Calu3 (cell line): ENCODE measurements at regions not wholly inside any gene's neighbourhood (a gene's known extent, or its start where the extent isn't known, plus 50 kb on each side); places are given as distances from the start of the nearest gene placed in this dataset.
A peak's percentile ranks its signal among the peaks of the same experiment; 100 is the strongest.

Experiments used
- BruUV-seq: library from RNA; stranded (reverse); fragments of 400-500 nt; replicated peaks from 2 replicates; lab custom pipeline; 2021; lab: Mats Ljungman, UMichigan
- CTCF ChIA-PET: fragments of 300-600 bp; sonication (Branson Sonifier 250); formaldehyde crosslinking; loops from one replicate; lab custom pipeline; 2022; ENCODE audit warnings: antibody characterized with exemption; lab: Charles Lee
- DNase-seq: peaks from one replicate; pipeline ENCODE4 v3.0.0; 2022
- H3K27ac Mint-ChIP-seq: one replicate; pipeline ENCODE4 v1.8.0; 2022; ENCODE audit warnings: mixed read lengths; ENCODE audit not compliant: unreplicated experiment
- H3K27me3 Mint-ChIP-seq: one replicate; pipeline ENCODE4 v1.8.0; 2022; ENCODE audit warnings: mixed read lengths; ENCODE audit not compliant: unreplicated experiment
- H3K36me3 Mint-ChIP-seq: one replicate; pipeline ENCODE4 v1.8.0; 2022; ENCODE audit warnings: mild to moderate bottlenecking, moderate library complexity, mixed read lengths; ENCODE audit not compliant: insufficient read depth, unreplicated experiment
- H3K4me1 Mint-ChIP-seq: one replicate; pipeline ENCODE4 v1.8.0; 2022; ENCODE audit warnings: mild to moderate bottlenecking, low read depth, mixed read lengths; ENCODE audit not compliant: unreplicated experiment
- H3K4me3 Mint-ChIP-seq: one replicate; pipeline ENCODE4 v1.8.0; 2022; ENCODE audit warnings: mild to moderate bottlenecking, low read depth, moderate library complexity, mixed read lengths; ENCODE audit not compliant: unreplicated experiment
- H3K9me3 Mint-ChIP-seq: one replicate; pipeline ENCODE4 v1.8.0; 2022; ENCODE audit warnings: low read depth, mixed read lengths; ENCODE audit not compliant: unreplicated experiment
- CTCF ChIP-seq: fragments of 200-600 bp; IDR thresholded peaks from one replicate; pipeline ENCODE4 v1.8.0; 2022; ENCODE audit warnings: antibody characterized with exemption; ENCODE audit not compliant: unreplicated experiment
- intact Hi-C: fragments of 100-400 bp; cut with micrococcal nuclease; formaldehyde crosslinking; loops from one replicate; pipeline ENCODE4 v1.10.0; 2022; ENCODE audit not compliant: unreplicated experiment

- CTCF ChIA-PET: no interaction called here
Observed at GRCh38 chr2:180406687-180407086, 399.6 kb upstream of the CWC22 start.

GRCh38 chr2:180405520-180405919 lies 398.4 kb upstream of the CWC22 start:
- Mint-ChIP-seq H3K9me3 (no peaks in the 10 kb centered on the region), H3K4me1 (no peaks in the 10 kb centered on the region), H3K36me3 (no peaks in the 10 kb centered on the region), H3K4me3 (no peak overlapping the region), H3K27ac (no peak overlapping the region), H3K27me3 (no peaks in the 10 kb centered on the region)
- intact Hi-C loops: no loop called here
- no peak for DNase-seq
- CTCF ChIA-PET: no interaction called here
- no TSS peak for BruUV-seq
- no peak for TF ChIP-seq CTCF

More at GRCh38 chr2:180406687-180407086, 399.6 kb upstream of the CWC22 start:
- DNase-seq: no peak
- Mint-ChIP-seq H3K4me3 (no peak overlapping the region), H3K27ac (no peak overlapping the region), H3K36me3 (no peaks in the 10 kb centered on the region), H3K4me1 (peaks cover 8% of the 10 kb centered on the region), H3K9me3 (no peaks in the 10 kb centered on the region), H3K27me3 (no peaks in the 10 kb centered on the region)
- no TSS peak for BruUV-seq
- TF ChIP-seq CTCF: no peak
- intact Hi-C loops: no loop called here

GRCh38 chr2:180394305-180394704 lies 387.2 kb upstream of the CWC22 start:
- Mint-ChIP-seq H3K27me3 (no peaks in the 10 kb centered on the region), H3K36me3 (no peaks in the 10 kb centered on the region), H3K4me3 (no peak overlapping the region), H3K4me1 (no peaks in the 10 kb centered on the region), H3K9me3 (peaks cover 10% of the 10 kb centered on the region), H3K27ac (no peak overlapping the region)
- DNase-seq: no peak
- intact Hi-C loops: no loop called here
- CTCF ChIA-PET: no interaction called here
- no TSS peak for BruUV-seq
- TF ChIP-seq CTCF: no peak

- Mint-ChIP-seq H3K9me3 (peaks cover 20% of the 10 kb centered on the region), H3K27me3 (no peaks in the 10 kb centered on the region), H3K36me3 (no peaks in the 10 kb centered on the region), H3K4me3 (no peak overlapping the region), H3K27ac (peak overlapping the region; percentile 68), H3K4me1 (peaks cover 14% of the 10 kb centered on the region)
- TF ChIP-seq CTCF: no peak
- CTCF ChIA-PET: no interaction called here
- no TSS peak for BruUV-seq
- DNase-seq: no peak
- intact Hi-C loops: no loop called here
Observed at GRCh38 chr2:180385601-180386201, 378.6 kb upstream of the CWC22 start.
